GM19023 (cell line): ENCODE measurements at regions not wholly inside any gene's neighbourhood (a gene's known extent, or its start where the extent isn't known, plus 50 kb on each side); places are given as distances from the start of the nearest gene placed in this dataset.
"Not testable (repeated sequence)": the region's sequence is repeated elsewhere in the genome, so short reads cannot be mapped to it uniquely, and the experiment has no call there.

Experiments used
- ATAC-seq: cut with Tn5 transposase; IDR thresholded peaks from one replicate; pipeline ENCODE4 v1.9.1; 2021; ENCODE audit warnings: mild to moderate bottlenecking, moderate library complexity; ENCODE audit not compliant: unreplicated experiment

DNA sequence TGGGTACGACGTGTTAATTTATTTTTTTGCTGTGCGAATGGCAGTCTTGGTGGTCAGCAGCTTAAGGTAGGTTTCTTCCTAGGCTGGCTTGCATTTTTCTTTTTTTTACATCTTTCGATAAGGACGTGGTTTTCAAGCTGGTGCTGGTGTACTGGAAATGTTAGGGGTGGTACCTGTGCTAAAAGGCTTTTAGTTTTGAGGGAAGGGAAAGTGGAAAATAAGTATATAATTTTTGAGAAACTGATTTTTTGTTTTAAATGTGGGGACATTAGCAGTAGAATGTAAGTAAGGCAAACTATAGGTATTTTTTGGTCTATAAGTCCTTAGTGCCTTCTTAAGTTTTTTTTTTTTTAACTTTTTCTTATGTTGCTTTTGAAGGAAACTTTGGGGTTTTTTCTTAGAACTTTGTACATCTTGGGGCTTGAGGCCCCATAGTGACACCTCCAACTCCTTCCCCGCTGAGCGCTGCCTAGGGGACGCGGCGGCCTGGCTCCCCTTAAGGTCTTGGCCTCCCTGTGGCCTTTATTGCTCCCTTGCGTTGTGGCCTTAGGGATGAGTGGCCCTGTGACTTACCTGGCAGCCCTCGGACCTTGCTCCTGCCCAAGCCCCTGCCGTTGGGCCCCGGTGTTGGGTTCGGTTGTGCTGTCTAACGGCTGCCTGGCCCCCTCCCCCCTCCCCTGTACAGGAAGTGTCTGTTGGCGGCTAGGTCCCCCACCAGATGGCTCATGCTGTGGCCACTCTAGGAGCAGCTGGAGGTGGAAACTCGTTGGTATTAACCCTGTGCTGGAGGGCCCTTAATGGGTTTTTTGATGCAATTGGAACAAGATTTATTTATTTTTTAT, 88.0 kb upstream of the RPRML start:
- peak; percentile 86 for ATAC-seq

DNA sequence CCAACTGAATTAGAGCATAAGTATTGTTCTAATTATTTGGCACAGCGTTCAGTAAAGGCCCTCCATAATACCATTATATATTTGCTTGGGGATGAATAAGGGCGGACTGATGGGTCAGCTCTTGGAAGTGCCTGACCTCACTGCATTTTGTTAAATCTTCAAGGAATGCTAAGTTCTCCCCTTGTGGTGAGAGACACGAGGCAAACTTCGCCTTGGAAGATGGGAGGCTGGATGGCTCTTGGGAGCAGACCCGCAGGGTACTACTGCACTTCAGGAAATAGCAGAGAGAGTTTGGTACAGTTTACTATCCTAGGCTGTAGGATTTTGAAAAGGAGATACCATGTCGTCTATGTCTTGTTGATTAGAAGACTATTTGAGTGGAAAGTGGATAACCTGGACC, 87.0 kb upstream of the RPRML start:
- no peak for ATAC-seq

DNA sequence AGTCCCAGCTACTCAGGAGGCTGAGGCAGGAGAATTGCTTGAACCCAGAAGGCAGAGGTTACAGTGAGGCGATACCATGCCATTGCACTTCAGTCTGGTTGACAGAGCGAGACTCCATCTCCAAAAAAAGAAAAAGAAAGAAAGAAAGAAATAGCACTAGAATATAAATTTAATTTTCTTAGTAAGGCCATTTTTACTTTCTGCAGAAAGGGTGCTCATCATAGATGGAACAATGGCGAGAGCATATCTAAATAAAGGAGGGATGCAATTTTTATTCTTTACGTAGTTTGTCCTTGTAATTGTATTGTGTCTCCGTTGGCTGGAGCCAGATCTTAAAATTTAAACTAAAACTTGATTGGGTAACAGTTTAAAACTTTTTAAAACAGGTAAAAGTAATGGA, 85.6 kb upstream of the RPRML start:
- ATAC-seq: no peak

DNA sequence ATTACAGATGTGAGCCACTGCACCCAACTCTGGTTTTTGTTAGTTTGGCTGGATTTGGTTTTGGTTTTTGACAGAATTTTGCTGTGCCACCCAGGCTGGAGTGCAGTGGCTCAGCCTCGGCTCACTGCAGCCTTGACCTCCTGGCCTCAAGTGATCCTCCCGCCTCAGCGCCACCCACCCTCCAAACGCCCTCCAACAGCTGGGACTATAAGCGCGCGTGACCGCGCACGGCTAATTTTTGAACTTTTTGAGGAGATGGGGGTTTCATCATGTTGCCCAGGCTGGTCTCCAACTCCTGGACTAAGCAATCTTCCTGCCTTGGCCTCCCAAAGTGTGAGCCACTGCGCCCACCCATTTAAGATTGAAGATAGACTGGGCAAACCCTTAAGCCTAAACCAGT, 84.4 kb upstream of the RPRML start:
- ATAC-seq: no peak

DNA sequence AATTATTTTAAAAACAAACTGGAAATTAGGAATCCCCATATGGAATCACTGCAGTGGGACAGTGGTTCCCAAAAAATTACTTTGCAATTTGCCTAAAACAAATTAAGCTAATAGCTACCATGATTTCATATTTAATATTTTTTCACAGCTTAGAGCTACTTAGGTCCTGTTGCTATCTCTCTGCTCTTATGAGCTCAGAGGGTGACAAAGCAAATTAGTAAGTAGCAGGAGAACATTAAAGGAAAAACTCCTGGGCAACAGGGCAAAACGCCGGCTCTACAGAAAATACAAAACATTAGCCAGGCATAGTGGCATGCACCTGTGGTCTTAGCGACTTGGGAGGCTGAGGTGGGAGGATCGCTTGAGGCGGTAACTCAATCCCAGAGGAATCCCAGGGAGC, 83.8 kb upstream of the RPRML start:
- ATAC-seq: not testable (repeated sequence)

DNA sequence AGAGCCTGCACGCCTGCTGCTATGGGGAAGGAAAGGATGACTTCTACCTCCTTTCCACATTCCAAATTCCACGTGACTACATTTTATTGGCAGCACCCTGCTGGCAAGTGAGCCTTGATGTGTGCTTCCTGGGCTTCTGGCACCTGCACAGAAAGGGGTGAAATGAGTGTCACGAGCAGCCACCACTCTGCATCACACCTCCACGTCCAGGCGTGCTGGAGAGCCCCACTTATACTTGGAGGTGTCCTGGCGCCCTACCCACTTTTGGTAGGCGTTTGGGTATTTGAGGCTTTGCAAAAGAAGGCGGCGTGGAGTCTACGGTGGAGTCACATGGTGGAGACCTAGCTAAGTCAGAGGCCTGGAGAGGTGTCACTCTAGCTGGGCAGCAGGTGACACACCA, 81.0 kb upstream of the RPRML start:
- ATAC-seq: not testable (repeated sequence)

DNA sequence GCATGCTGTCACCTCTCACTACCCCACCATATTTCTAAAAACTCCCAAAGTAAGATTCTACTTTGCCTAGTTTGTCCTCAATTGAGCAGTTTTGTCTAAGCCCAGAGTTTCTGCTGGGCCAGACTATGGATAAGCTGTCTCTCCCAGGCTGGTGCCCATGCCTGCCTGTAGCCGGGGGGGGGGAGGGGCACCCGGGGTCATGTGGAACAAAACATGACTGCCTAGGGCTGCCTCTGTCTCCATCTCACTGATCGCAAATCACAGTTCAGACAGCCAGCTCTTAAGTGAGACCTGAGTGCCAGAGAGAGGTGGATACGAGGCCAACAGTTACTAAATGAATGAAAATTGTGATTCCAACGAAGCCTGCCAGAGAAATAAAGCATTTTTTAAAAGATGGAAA, 78.8 kb upstream of the RPRML start:
- ATAC-seq: no peak

DNA sequence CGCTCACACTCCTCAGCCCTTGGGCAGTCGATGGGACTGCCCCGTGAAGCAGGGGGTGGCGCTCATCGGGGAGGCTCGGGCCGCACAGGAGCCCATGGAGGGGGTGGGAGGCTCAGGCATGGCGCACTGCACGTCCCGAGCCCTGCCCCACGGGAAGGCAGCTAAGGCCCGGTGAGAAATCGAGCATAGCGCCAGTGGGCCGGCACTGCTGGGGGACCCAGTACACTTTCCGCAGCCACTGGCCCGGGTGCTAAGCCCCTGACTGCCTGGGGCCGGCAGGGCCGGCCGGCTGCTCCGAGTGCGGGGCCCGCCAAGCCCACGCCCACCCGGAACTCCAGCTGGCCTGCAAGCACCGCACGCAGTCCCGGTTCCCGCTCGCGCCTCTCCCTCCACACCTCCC, 78.2 kb upstream of the RPRML start:
- not testable (repeated sequence) for ATAC-seq

DNA sequence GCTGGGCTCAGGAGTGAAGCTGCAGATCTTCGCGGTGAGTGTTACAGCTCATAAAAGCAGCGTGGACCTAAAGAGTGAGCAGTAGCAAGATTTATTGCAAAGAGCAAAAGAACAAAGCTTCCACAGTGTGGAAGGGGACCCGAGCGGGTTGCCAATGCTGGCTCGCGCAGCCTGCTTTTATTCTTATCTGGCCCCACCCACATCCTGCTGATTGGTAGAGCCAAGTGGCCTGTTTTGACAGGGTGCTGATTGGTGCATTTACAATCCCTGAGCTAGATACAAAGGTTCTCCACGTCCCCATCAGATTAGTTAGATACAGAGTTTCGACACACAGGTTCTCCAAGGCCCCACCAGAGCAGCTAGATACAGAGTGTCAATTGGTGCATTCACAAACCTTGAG, 77.6 kb upstream of the RPRML start:
- not testable (repeated sequence) for ATAC-seq
